C4-2B (cell line): ENCODE measurements at regions not wholly inside any gene's neighbourhood (a gene's known extent, or its start where the extent isn't known, plus 50 kb on each side); places are given as distances from the start of the nearest gene placed in this dataset.
"Not testable (repeated sequence)": the region's sequence is repeated elsewhere in the genome, so short reads cannot be mapped to it uniquely, and the experiment has no call there.

ENCODE experiments used
- CTCF ChIP-seq: fragments of 450-650 bp; conservative IDR thresholded peaks from 2 replicates; pipeline ENCODE4 v1.5.1; 2017; ENCODE audit warnings: mild to moderate bottlenecking
- ZFX ChIP-seq: fragments of 450-650 bp; IDR thresholded peaks from 2 replicates; pipeline ENCODE4 v1.6.1; 2017

GRCh38 chr11:3499198-3499597 lies 120.3 kb upstream of the ZNF195 start:
- TF ChIP-seq CTCF, ZFX: not testable (repeated sequence)
